Left lung (tissue), 4 donors: ENCODE measurements at regions not wholly inside any gene's neighbourhood (a gene's known extent, or its start where the extent isn't known, plus 50 kb on each side); places are given as distances from the start of the nearest gene placed in this dataset.

Source experiments
- ATAC-seq: fragments of 200-7000 bp; cut with Tn5 transposase; one replicate; pipeline ENCODE4 v1.9.1; 2020; ENCODE audit warnings: moderate library complexity
- DNase-seq, 4 donors: peaks; one replicate each; pipeline ENCODE4 v3.0.0-alpha.2; 2013 to 2020
- H3K27ac ChIP-seq, 2 donors: fragments of 200-600 bp; sonication (generic) in 1 of 2; one replicate each; pipeline versions ENCODE4 v1.5.0 to v1.8.0; 2020 to 2021
- H3K27me3 ChIP-seq, 2 donors: fragments of 200-600 bp; sonication (generic) in 1 of 2; one replicate each; pipeline versions ENCODE4 v1.5.0 to v1.8.0; 2020 to 2021
- H3K36me3 ChIP-seq, 2 donors: fragments of 200-600 bp; sonication (generic) in 1 of 2; one replicate each; pipeline versions ENCODE4 v1.5.0 to v1.8.0; 2020 to 2021
- H3K4me1 ChIP-seq, 2 donors: fragments of 200-600 bp; one replicate each; pipeline ENCODE4 v1.8.0; 2021
- H3K4me3 ChIP-seq, 2 donors: fragments of 200-600 bp; sonication (generic) in 1 of 2; one replicate each; pipeline versions ENCODE4 v1.5.0 to v1.8.0; 2020 to 2021; ENCODE audit warnings: mild to moderate bottlenecking in 1 of 2
- H3K9me3 ChIP-seq, 2 donors: fragments of 200-600 bp; sonication (generic) in 1 of 2; one replicate each; pipeline versions ENCODE4 v1.5.0 to v1.8.0; 2020 to 2021
- CTCF ChIP-seq, 2 donors: fragments of 200-600 bp; sonication (generic) in 1 of 2; IDR thresholded peaks; one replicate each; pipeline versions ENCODE4 v1.5.0 to v1.8.0; 2021; ENCODE audit warnings: antibody characterized with exemption in 2 of 2
- intact Hi-C, 2 donors: fragments of 100-400 bp; cut with DNase I; formaldehyde crosslinking; loops; one replicate each; pipeline versions ENCODE4 v1.11.2 to v1.14.2; 2022
- donor health status: DM: no; HTN: yes; CAD: no.
- donor health status: DM: no; HTN: no; CAD: no.

GRCh38 chr18:67428805-67429204, 87.7 kb downstream of the DSEL start:
- Histone ChIP-seq H3K4me1 (no peaks in the 10 kb centered on the region), H3K9me3 (no peaks in the 10 kb centered on the region), H3K27ac (no peak overlapping the region), H3K27me3 (no peaks in the 10 kb centered on the region), H3K4me3 (no peak overlapping the region), H3K36me3 (no peaks in the 10 kb centered on the region)
- TF ChIP-seq CTCF (IDR thresholded peaks at IDR 0.05), result no peak
- intact Hi-C loops, result no loop called here
- no peak for ATAC-seq
- no peak for DNase-seq

DNA sequence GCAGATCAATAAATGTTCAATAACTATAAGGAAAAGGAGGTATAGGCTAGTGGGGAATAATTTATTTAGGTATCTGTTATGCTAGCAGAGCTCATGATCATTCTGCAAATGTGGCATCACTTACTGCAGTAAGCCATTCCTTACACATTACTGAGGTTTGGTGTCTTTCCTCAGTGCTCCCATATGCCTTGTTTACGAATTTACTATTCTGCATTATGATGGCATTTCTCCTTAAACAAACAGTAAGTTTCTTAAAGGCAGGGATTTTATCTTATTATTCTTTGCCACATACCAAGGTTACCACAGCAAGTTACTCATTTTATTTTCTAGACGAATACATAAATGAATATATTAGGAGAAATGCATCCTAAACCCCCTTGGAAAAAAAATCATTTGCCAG, 88.4 kb downstream of the DSEL start:
- no peaks in the 10 kb centered on the region for H3K9me3 ChIP-seq
- no peak for ATAC-seq
- intact Hi-C loops, result no loop called here

GRCh38 chr18:67426486-67426885, 90.0 kb downstream of the DSEL start:
- H3K4me3 ChIP-seq, result no peak overlapping the region
- no peaks in the 10 kb centered on the region for H3K27me3 ChIP-seq
- no peaks in the 10 kb centered on the region for H3K9me3 ChIP-seq
- no peak for ATAC-seq
- intact Hi-C loops, result no loop called here
- DNase-seq, result no peak
- no peak for TF ChIP-seq CTCF (IDR thresholded peaks at IDR 0.05)
- H3K36me3 ChIP-seq, result no peaks in the 10 kb centered on the region
- no peaks in the 10 kb centered on the region for H3K4me1 ChIP-seq
- no peak overlapping the region for H3K27ac ChIP-seq

More for the DNA sequence above, 88.4 kb downstream of the DSEL start:
- no peak overlapping the region for H3K4me3 ChIP-seq
- no peaks in the 10 kb centered on the region for H3K36me3 ChIP-seq
- TF ChIP-seq CTCF (IDR thresholded peaks at IDR 0.05), result no peak
- H3K4me1 ChIP-seq, result no peaks in the 10 kb centered on the region
- no peaks in the 10 kb centered on the region for H3K27me3 ChIP-seq
- H3K27ac ChIP-seq, result no peak overlapping the region
- DNase-seq, result no peak

DNA sequence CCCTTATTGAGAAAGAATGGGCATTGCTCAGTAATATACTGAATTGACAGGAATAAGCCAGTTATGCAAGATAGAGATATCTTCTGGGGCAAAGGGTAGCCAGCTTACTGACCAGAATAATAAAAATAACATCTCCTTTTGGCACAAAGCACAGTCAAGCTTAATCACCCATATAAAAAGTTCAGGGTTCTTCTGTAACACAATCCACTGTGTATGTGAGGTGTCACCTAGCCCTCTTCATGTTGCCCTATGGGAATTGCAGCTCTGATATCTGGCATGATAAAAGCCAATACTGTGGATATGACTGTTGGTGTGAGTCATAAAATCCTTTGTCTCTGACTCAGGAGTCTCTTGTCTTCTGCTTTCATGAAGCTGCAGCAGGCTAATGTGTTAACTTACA, 90.8 kb downstream of the DSEL start:
- no peaks in the 10 kb centered on the region for H3K36me3 ChIP-seq
- no peaks in the 10 kb centered on the region for H3K9me3 ChIP-seq
- no peak for TF ChIP-seq CTCF (IDR thresholded peaks at IDR 0.05)
- ATAC-seq (no peak), DNase-seq (no peak)
- no peak overlapping the region for H3K27ac ChIP-seq
- H3K4me3 ChIP-seq, result no peak overlapping the region
- no peaks in the 10 kb centered on the region for H3K4me1 ChIP-seq
- intact Hi-C loops, result no loop called here
- H3K27me3 ChIP-seq, result no peaks in the 10 kb centered on the region

DNA sequence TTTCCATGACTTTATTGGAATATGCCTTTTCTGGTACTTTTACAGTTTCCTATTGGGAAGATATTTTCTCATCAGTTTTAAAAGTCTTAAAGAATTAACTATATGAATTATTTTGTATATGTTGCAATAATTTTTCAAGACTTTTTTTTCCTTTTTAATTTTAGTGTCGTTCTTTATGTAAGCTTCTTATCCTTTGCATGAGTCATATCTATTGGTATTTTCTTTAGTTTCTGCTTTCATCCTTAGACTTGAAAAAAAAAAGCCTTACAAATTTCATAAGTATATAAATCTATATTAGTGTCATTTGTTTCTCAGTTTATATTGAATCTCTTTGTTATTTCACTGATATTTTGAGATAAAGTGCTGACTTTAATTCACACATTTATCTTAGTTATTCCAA, 94.9 kb downstream of the DSEL start:
- TF ChIP-seq CTCF (IDR thresholded peaks at IDR 0.05), result no peak
- Histone ChIP-seq H3K27ac (no peak overlapping the region), H3K36me3 (no peaks in the 10 kb centered on the region), H3K9me3 (no peaks in the 10 kb centered on the region), H3K27me3 (no peaks in the 10 kb centered on the region), H3K4me3 (no peak overlapping the region), H3K4me1 (no peaks in the 10 kb centered on the region)
- DNase-seq (no peak), ATAC-seq (no peak)
- intact Hi-C loops, result no loop called here
